ENCODE measurements at regions not wholly inside any gene's neighbourhood (a gene's known extent, or its start where the extent isn't known, plus 50 kb on each side); places are given as distances from the start of the nearest gene placed in this dataset.
"Not testable (repeated sequence)": the region's sequence is repeated elsewhere in the genome, so short reads cannot be mapped to it uniquely, and the experiment has no call there.

DNA sequence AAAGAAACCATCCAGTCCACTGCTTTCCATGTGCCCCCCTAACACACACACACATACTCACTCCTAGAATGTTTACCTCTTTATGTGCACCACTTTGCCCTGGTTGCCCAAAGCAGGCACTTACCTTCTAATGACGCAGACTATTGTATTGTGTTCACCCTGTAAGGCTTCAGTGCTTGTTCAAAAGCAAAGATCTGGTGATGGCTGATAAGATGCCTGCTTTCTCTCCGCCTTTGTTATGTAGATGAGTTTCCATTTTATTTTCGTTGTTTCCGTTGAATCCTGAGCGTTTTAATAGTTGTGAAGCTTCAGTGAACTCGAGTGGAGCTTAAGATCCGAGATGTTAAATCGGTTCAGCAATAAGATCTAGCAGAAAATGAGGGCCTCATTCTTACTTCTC is 452.7 kb downstream of the TMEM114 start:
- no peaks in the 10 kb centered on the region for H3K9me3 ChIP-seq
- H3K27ac ChIP-seq = no peak overlapping the region
- no peaks in the 10 kb centered on the region for H3K27me3 ChIP-seq
- H3K4me3 ChIP-seq = no peak overlapping the region
- TF ChIP-seq CTCF (IDR thresholded peaks at IDR 0.05) = no peak
- H3K4me1 ChIP-seq = no peaks in the 10 kb centered on the region
- H3K36me3 ChIP-seq = no peaks in the 10 kb centered on the region
- no peak for DNase-seq
- intact Hi-C loops (cut with DNase I; ENCODE audit: low total_unique reads) = no loop called here

DNA sequence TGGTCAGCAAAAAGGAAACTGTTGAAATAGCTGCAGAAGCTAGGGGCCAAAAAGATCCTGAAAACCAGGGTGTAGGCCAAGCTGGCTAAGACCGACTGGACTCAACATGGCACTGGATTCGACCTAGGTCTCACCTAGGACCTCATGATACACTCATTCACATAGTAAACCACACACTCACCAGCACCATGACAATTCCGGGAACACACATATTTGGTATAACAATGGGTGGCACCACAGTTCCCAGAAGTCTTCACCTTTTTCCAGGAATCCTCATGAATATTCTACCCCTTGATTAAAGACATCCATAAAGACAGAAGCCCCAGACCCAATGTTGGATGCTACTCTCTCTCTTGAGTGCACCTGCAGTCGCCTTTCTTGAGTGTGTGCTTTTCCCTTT is 460.1 kb downstream of the TMEM114 start:
- Histone ChIP-seq H3K36me3 (no peaks in the 10 kb centered on the region), H3K27ac (no peak overlapping the region), H3K9me3 (peaks cover 0 to 12% (median 0%) of the 10 kb centered on the region in 3 donors), H3K4me3 (no peak overlapping the region), H3K27me3 (no peaks in the 10 kb centered on the region), H3K4me1 (no peaks in the 10 kb centered on the region)
- no peak for DNase-seq
- intact Hi-C loops (cut with DNase I; ENCODE audit: low total_unique reads) = no loop called here
- TF ChIP-seq CTCF (IDR thresholded peaks at IDR 0.05) = no peak

DNA sequence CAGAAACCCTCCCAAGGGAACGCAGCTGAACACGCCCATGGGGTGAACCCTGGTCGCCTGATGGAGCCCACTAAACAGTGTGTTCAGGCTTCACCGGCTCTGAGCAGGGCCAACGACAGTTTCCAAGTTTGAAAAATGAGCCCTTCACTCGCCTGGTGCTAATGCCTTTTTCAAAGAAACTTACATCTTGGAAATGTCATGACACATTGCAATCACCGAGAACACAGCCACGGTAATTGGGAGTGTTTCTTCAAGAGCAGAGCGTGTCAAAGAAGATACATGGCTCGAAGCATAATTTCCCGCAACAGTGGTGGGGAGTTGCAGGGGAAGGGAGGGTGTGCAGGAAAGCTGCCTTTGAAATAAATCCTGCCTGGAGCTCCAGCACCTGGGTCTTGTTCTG is 463.2 kb downstream of the TMEM114 start:
- no peak overlapping the region for H3K4me3 ChIP-seq
- H3K36me3 ChIP-seq = no peaks in the 10 kb centered on the region
- no peak overlapping the region for H3K27ac ChIP-seq
- TF ChIP-seq CTCF (IDR thresholded peaks at IDR 0.05) = no peak
- no peaks in the 10 kb centered on the region for H3K27me3 ChIP-seq
- H3K9me3 ChIP-seq = peaks cover 0 to 12% (median 0%) of the 10 kb centered on the region in 3 donors
- intact Hi-C loops (cut with DNase I; ENCODE audit: low total_unique reads) = no loop called here
- no peak for DNase-seq
- H3K4me1 ChIP-seq = no peaks in the 10 kb centered on the region

GRCh38 chr16:8126313-8126712 is 464.0 kb downstream of the TMEM114 start:
- no peak for TF ChIP-seq CTCF (IDR thresholded peaks at IDR 0.05)
- intact Hi-C loops (cut with DNase I; ENCODE audit: low total_unique reads) = no loop called here
- DNase-seq = no peak
- no peaks in the 10 kb centered on the region for H3K4me1 ChIP-seq
- H3K27me3 ChIP-seq = no peaks in the 10 kb centered on the region
- H3K4me3 ChIP-seq = no peak overlapping the region
- no peak overlapping the region for H3K27ac ChIP-seq
- peaks cover 0 to 12% (median 0%) of the 10 kb centered on the region in 3 donors for H3K9me3 ChIP-seq
- no peaks in the 10 kb centered on the region for H3K36me3 ChIP-seq

DNA sequence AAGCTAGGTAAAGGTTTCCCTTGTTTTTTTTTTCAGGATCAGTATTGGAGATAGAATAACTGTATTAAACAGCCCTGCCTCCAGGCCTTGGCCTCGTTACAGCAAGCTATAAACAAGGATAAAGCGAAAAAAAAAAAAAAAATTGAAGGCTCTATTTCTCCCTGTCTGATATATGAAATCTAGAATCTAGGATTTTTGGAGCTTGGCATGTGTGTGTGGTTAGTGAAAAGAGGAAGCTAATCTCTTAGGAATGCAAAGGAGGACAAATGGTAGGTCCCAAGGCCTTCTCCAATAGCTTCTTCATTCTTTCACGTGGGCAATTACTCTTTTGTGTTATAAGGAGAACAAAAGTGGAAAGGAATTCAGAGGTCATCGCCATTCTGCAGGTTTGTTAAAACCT is 470.3 kb downstream of the TMEM114 start:
- Histone ChIP-seq H3K27me3 (no peaks in the 10 kb centered on the region), H3K9me3 (no peaks in the 10 kb centered on the region), H3K4me1 (no peaks in the 10 kb centered on the region), H3K4me3 (no peak overlapping the region), H3K27ac (no peak overlapping the region), H3K36me3 (no peaks in the 10 kb centered on the region)
- TF ChIP-seq CTCF (IDR thresholded peaks at IDR 0.05) = no peak
- no peak for DNase-seq
- intact Hi-C loops (cut with DNase I; ENCODE audit: low total_unique reads) = no loop called here

GRCh38 chr16:8115814-8116213 is 474.5 kb downstream of the TMEM114 start:
- DNase-seq = no peak
- no peak for TF ChIP-seq CTCF (IDR thresholded peaks at IDR 0.05)
- no peaks in the 10 kb centered on the region for H3K27me3 ChIP-seq
- peaks cover 0 to 4% (median 0%) of the 10 kb centered on the region in 3 donors for H3K9me3 ChIP-seq
- H3K4me1 ChIP-seq = no peaks in the 10 kb centered on the region
- intact Hi-C loops (cut with DNase I; ENCODE audit: low total_unique reads) = no loop called here
- H3K36me3 ChIP-seq = no peaks in the 10 kb centered on the region
- H3K27ac ChIP-seq = no peak overlapping the region
- H3K4me3 ChIP-seq = no peak overlapping the region

- intact Hi-C loops (cut with DNase I; ENCODE audit: low total_unique reads); H3K4me3 ChIP-seq; H3K27ac ChIP-seq; H3K4me1 ChIP-seq; DNase-seq; H3K27me3 ChIP-seq; H3K36me3 ChIP-seq; H3K9me3 ChIP-seq: not testable (repeated sequence)
Observed at GRCh38 chr16:8114941-8115340, 475.4 kb downstream of the TMEM114 start.
